Right kidney (tissue), 1 donor: ENCODE measurements at regions not wholly inside any gene's neighbourhood (a gene's known extent, or its start where the extent isn't known, plus 50 kb on each side); places are given as distances from the start of the nearest gene placed in this dataset.
"Not testable (repeated sequence)": the region's sequence is repeated elsewhere in the genome, so short reads cannot be mapped to it uniquely, and the experiment has no call there.

Experiments
- DNase-seq: peaks from one replicate; pipeline ENCODE4 v3.0.0-alpha.2; 2016

DNA sequence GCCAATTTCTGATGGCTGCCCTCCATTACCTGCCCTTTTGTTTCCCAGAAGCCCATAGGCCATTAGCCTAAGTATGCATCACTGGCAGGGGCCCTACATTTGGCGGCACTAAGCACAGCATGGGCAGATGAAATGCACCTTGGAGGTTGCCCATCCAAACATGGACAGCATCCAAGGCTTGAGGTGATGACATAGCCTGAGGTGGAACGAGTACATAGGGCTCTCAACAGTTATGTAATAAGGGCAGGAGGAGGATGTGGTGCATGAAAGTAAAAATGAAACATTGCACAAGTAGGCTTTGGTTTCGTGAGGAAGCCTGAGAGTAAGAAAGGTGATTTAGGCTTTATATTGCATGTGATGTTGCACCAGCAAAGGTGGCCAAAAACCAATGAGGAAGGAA, 148.1 kb downstream of the FAM76B start:
- DNase-seq: no peak

DNA sequence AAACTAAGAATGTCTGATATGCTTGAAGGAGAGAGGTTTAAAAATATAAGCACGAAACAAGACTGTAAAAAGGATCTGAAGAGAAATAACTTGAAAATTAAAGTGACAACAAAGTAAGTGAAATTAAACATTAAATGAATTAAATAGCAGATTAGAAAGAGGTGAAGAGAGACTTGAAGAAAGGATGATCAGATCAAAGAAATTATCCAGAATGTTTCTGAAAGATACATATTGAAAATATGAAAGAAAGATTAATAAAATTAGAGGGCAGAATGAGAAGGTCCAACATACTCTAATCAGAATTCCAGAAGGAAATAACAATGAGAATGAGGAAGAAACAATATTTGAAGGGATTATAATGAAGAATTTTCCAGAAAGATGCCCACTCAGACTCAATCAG, 151.1 kb downstream of the FAM76B start:
- no peak for DNase-seq

DNA sequence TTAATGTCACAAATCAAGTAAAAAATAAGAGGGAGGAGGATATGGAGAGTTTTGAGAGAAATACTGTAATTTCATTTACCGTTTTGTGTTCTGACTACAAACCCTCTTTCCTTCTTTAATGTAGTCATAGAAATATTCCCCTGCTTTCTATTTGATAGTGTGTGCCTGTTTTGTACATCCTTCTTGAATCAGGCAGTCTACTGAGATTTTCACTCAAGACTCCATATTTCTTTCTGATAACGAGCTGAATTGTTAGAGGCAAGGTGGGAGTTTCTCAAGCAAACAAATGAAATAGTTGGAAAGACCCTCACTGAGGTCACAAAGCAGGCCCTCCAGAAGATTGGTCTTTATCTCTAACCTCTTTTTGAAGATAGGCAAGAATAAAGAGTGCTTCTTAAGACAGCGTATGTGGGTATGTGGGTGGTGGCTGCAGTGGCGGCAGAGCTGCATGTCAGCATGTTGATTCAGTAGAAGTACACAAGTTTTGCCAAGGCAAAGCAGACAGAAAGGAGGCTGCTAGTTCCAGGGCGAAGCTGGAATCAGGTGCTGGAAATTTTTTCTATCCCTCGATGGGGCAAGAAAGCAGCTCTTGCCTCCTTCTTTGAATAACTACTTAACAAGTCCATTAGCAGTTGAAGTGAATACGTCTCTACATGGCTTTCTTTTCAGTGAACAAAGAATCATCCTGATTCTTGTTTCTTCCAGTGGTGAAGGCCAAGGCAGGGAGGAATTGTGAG, 164.2 kb downstream of the FAM76B start:
- no peak for DNase-seq

DNA sequence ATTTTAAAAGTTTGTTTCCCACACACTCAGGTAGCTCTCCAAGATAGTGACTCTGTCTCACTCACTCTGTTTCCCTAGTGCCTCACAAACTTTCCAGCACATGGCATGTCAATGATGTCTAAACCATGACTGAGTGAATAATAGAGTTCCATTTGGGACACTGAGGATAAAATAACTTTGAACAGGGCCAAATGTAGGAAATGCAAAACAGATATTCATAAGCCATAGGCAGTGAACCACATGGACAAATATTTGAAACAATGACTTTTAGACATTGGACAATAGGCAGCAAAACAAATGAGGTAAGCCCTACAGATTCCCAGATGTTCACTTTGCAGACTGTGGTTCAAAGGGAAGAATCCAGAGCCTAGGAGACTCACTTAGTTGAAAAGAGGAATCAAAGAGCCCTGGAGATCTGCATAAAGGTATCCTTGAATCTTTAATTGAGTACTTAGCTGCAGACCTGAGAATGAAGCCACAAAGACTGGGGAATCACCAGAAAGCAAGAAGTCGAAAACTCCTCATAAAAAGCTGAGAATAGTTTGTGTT, 173.3 kb downstream of the FAM76B start:
- no peak for DNase-seq

DNA sequence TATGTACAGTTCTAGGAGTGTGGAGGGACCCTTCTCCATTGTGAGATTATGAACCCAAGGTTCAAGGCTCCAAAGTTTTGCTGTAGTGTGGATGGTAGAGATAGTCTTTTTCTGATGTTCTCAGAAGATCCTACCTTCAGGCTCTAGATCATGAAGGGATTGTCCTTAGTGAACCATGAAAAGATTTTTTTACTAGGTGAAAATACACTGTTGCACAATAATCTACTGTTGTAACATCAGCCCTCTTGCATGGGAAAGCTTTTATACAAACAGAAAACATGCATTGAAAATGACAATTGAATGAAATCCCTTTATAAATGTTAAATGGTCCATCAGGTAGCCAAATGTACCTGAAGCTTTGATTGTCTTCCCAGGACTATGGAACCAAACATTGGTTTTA, 177.8 kb downstream of the FAM76B start:
- no peak for DNase-seq

DNA sequence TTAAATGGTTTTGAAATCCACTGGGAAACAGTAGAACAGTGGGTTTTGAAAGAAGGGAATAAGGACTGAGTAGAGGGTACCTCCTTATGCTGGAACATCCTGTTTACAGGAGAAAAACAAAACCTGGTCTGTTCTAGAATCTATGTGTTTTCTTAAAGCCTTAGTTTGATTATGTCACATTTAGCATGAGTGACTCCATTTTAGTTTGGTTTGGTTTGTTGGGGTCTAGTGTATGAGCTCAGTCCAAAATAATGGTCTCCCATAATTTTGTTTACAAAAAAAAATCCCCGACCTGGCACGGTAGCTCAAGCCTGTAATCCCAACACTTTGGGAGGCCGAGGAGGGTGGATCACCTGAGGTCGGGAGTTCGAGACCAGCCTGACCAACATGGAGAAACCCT, 179.4 kb downstream of the FAM76B start:
- DNase-seq: not testable (repeated sequence)

DNA sequence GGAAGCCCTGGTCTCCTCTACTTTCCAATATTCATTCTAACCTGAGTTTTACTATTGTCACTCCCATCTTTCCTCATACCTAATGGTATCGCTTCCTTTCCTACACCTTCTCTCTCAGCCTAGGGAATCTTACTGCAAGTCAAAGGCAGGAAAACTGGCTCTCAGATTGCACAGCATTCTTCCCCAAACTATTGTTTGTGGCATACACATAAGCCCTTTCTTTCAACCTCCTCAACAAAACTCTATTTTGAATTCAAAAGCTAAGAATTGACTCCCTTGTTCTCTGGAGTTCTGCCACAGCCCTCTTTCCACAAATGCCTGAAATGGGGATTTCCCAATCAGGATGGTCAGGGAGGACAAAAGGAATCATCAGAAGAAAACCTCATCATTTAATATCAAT, 181.5 kb downstream of the FAM76B start:
- DNase-seq: no peak

DNA sequence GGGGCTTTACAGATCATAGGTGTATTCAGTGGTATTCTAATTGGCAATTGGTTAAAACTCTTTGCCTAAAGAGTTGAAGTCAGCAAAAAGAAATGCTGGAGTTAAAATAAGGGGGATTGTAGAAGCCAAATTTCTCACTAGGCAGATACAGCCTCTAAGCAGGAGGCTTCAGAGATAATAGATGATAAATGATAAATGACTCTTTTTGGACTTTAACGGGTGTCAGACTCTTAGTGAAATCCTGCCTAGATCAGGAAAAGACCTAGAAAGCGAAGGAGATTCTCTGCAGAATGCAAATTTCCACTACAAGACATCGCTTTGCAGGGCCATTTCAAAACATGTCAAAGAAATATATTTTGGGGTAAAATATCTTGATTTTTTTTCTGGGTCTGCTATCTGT, 182.8 kb downstream of the FAM76B start:
- no peak for DNase-seq

DNA sequence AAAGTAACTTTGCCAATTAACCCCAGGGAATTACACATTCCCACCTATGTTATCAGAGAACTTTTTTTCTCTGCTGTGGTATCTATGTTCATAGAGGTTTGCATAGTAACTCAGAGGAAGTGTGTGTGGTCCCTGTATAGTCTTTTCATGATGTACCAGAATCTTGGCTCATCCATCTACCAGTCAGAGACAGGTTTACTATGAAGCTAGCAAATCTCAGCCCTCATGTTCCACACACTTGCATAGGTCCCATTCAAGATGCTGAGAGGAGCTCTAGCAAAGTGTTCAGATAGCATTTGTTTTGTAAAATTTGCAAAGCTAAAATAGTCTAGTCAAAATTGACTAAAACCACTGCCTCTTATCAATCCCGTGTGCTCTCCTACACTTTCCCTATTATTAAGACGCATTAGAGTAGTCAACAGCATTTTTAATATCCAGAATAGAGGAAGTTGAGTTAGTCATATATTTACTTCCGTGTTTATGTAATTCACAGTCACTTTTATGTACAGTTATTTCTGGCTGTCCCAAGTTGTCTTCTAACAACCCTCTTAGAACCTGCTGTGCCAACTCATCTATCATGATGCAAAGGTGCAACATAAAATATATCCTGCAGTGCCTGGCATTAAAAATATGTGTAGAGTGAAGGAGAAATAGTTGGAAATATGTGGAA, 184.2 kb downstream of the FAM76B start:
- no peak for DNase-seq

DNA sequence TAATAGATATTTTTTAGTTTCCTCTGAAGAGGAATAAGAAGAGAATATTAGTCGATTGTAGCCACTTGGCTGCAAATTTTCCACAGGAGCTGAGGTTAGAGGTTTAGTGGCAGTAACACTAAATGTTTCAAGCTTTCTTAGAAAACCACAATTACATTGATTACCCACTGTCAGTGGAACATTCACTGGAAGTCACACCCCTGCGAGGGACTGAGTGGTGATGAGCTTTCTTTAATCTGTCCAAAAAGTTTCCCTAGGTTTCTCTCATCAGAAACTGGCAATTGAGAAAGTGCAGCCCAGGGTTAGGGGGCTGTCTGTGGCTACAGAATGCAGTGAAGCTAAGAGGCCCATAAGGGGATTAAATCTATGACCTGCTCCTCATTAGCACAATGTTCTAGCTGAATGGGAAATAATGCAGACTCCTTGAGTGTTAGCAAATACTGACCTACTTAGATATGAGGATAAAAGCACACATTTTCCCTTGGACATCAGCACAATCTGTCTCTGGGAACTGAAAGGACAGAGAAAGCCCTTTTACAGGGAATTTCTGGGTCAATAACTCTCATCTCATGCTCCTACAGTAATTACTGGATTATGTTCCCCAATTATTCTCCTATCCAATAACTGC, 189.5 kb downstream of the FAM76B start:
- no peak for DNase-seq

DNA sequence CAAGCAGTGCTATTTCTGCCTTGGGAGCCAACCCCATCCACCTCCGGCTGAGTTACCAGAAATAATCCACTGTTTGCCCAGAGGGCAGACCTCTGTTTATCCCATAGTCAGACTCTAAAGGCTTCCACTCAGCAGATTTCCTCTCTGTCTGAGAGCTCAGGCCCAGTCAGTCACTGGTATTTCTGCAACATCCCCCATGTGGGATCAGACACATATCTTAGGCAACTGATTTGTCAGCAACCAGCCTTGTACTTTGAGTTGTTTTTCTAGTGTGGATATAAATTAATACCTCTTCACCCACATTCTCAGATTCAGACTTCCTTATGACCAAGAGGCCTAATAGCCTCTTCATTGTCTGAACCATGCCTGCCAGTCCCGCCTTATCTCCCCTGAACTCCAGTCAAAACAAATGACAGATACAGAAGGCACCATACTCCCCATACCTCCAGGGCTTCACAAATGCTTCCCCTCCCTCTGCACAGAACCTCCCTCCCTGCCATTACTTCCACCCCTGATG, 193.6 kb downstream of the FAM76B start:
- DNase-seq: no peak

DNA sequence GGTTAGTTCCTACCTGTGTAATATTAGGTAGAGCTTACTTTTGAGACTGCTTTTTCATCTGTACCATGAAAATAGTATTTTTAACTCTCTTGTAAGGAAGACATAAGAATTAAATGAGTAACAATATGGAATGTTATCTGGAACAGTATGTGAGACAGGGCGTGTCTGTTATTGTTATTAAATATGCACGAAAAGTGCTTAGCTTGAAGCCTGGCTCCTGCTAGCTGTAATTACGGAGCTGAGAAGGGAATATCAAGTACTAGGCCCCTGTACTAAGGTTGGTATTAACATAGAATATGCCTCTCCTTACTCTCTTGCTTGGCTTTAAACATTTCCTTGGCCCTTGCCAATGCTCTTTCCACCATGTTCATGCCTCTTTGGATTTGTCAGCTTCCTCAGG, 194.0 kb downstream of the FAM76B start:
- no peak for DNase-seq

DNA sequence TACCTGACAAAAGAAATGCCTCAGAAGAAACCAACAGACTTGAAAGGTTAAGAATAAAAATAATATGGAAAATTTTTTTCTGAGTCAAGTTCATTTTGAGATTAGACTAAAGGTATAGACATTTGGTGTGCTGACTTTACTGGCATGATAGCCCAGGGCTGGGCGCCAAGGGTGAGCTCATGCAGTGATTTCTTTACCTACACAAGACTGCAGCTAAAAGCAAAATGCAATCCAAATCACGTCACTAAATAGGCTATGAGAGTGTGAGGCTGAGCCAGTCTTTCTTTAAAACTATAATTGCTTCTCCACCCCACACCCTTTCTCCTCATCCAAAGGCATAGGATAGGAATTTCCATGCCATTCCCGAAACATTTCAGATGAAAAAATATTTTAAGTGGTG, 196.5 kb downstream of the FAM76B start:
- no peak for DNase-seq

DNA sequence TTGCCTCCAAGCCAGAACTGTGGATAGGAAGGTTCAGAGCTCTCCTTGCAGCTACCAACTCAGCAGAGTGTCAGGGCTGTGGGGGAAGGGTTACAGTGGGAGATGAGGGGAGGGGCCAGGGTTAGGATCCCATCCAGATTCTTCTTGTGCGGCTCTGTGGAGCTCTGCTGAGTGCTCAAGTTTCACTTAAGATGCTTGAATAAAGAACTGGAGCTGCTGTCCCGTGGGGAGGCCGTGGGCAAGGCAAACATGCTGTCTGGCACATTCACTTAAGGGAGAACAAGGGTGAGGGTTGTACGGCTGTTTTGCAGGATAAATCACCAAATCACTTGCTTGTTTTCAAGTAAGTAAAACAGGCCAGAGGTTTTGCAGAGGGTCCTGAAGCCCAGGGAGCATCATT, 197.1 kb downstream of the FAM76B start:
- peak; percentile 22 for DNase-seq

DNA sequence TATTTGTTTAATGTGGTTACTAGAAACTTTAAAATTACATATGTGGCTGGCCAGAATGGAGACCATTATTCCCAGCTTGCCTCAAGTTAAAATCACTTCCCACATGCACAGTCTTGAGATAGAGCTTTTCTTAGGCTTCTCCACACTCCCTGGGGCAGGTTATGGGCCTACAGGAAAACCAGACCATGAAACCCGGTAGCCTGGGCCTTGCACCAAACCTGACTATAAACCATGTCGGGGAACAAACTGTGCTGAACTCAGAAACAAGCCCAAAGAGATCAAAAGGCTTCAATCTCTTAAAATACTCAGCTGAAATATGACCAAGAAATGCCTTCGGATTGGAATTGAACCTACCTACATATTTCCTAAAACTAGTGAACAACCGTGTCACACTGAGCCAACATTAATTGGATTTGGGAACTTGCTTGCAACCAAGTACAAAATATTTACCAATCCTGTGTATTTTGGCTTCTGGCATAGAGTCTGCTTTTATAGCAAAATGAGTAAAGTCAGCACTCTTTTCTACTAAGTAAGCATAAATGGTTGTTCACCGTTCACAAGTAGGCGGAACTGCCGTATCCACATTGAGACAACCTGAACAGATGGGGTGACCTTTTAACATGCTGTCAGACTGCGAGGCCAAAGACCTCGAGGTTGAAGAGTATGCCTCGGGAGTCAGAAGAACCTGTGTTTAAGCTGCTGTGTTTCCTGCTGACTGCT, 199.5 kb downstream of the FAM76B start:
- no peak for DNase-seq

DNA sequence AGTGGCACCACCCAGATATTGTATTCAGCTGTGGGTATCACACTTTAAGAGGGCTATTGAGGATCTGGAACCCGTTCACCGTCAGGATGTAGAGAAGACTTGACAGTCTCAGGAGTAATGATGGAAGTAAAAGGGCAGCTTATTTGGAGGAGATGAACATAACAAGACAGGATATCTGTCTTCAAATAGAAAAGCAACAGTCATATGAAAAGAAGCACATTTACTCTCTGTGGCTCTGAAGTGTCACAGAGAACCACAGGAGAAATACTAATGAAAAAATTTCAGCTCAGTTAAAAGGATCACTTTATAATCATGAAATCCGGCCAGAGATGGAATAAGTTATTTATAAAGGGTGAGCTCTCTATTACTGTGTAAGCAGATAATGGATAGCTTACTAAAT, 200.8 kb downstream of the FAM76B start:
- DNase-seq: no peak

DNA sequence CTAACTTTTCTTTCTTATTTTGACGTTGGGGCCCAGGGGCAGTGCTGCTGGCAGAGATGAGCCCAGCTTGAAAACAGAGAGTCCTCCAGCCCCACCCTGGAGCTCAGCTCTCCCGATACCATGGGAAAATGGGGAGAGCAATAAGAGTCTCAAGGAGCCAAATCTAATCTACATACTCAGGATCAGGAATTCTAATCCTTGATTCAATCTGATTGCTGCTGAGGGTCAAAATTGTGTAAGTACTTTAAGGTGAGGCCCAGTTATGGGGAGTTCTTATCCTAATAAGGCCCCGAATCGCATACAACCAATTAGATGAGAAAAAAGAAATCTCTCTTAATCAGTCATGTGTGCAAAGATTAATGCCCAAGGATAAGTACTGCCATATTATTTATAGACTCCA, 202.9 kb downstream of the FAM76B start:
- DNase-seq: no peak

DNA sequence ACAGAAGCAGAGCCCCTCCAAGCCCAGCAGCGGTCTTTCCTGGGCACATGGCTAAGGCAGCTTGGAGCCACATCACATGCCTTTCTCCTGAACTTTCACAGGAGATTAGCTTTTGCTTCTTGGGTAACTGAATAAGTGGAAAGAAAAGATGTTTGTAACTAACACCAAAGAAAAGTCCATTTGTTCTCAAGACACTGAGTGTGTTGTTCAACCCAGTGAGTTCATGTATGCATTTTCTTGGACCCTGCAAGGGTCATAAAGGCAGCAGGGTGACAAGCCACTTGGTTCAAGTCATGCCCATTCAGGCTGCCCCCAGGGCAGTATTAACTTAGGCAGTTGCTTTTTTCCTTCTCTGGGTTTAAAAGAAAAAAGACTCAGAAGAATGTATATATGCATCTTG, 203.4 kb downstream of the FAM76B start:
- no peak for DNase-seq

DNA sequence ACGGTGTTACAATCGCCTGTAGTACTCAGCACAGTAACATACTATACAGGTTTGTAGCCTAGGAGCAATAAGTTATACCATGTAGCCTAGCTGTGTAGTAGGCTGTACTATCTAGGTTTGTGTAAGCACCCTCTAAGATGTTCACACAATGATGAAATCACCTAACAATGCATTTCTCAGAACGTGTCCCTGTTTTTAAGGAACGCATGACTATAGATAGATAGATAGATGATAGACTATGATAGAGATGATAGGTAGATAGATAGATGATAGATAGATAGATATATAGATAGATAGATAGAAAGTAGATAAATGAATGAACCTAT, 203.9 kb downstream of the FAM76B start:
- DNase-seq: no peak

DNA sequence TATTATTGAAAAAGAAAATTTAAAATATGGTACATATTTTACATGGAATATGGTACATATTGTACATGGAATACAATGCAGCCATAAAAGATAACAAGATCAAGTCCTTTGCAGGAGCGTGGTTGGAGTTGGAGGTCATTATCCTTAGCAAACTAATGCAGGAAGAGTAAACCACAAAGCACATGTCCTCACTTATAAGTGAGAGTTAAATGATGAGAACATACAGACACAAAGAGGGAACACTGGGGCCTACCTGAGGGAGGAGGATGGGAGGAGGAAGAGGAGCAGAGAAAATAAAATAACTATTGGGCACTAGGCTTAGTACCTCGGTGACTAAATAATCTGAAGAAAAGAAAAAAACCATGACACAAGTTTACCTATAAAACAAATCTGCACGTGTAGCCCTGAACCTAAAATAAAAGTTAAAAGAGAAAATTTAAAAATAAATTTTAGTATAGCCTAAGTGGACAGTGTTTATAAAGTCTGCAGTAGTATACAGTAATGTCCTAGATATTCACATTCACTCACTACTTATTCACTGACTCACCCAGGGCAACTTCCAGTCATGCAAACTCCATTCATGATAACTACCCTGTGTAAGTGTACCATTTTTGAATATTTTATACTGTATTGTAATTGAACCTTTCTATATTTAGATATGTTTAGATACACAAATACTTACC, 204.4 kb downstream of the FAM76B start:
- DNase-seq: no peak

DNA sequence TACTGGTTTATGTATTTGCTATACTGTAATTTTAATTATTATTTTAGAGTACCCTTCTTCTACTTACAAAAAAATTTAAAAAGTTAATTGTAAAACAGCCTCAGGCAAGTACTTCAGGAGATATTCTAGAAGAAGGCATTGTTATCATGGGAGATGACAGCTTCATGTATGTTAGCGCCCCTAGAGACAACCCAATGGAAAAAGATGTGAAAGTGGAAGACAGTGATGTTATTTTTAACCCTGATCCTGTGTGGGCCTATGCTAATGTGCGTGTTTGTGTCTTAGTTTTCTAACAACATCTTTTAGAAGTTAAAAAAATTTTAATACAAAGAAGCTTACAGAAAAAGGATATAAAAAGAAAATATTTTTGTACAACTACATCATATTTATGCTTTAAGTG, 205.0 kb downstream of the FAM76B start:
- DNase-seq: no peak

DNA sequence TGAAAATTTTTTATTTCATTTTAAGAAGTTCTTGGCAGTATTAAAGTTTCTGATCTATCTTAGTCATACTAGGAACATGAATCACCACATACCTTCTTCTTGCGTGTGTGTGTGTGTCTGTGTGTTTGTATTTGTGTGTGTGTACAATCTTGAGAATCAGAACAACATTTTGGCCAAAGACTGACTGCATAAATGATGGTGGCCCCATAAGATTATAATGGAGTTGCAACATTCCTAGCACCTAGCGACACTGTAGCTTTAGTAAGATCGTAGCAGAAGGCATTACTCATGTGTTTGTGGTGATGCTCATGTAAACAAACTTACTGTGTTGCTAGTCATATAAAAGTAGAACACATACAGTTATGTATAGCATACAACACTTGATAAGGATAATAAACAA, 205.4 kb downstream of the FAM76B start:
- DNase-seq: no peak
